ENCODE measurements at regions not wholly inside any gene's neighbourhood (a gene's known extent, or its start where the extent isn't known, plus 50 kb on each side); places are given as distances from the start of the nearest gene placed in this dataset.

DNA sequence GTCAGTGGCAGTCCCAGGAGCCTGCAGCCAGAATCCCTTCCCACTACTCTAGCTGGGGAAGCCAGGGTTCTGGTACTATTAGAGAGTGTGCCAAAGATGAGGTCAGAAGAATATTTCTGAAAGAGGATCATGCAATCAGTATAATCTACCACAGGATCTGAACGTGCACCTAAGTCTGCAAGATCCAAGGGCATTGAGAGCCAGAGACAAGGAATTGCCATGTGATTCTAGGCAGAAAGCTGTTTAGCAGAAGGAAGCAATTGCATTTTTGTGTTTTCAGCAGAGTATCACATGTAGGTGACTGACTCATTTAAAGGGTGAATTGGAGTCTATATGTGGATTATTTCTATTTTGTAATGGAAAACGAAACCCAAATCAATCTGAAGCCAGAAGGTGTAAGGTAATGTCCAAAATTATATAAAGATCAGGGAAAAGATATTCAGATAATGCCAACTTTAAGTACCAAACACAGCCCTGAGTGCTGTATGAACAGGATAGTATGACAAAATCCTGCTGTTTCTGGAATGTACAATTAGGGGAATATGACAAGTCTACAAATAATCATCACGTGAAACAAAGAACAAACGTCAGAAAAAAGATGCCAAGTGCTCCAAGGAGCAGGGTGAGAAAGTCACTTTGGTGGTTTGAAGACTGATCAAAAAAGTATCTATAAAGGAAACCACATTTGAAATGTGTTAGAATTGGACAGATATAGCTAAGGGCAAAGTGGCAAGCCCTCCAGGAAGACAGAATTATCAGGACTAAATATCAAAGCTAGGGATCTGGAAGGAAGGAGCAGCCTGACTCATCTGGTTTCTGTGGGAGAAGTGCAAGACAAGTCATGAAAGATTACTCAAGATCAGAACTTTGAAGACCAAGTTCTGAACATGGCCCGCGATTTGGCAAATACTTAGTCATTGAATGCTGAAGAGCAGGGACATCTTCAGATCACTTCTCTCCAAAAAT is 1036.6 kb downstream of the NTRK3 start:
- no peak overlapping the region for H2BK15ac ChIP-seq (ENCODE audit: low read depth, low read length)
- H3K9me3 ChIP-seq (ENCODE audit: control insufficient read depth, insufficient read depth, low read length) = peaks cover 13% of the 10 kb centered on the region
- H2AFZ ChIP-seq (replicated peaks; ENCODE audit: low read length, poor library complexity) = no peak overlapping the region
- H4K91ac ChIP-seq (ENCODE audit: insufficient read depth, low read depth, low read length) = no peak overlapping the region
- H3K4me1 ChIP-seq (ENCODE audit: control insufficient read depth, insufficient read depth, low read length) = no peaks in the 10 kb centered on the region
- no CpG with 5 or more reads among the region's 6 CpGs for WGBS, 2 experiments (ENCODE audit: extremely low coverage in 2 of 2, insufficient read length in 1 of 2)
- ChIA-PET CTCF (no interaction called here), POLR2A (ENCODE audit: unreplicated experiment) (no interaction called here)
- in situ Hi-C loops (cut with MboI; ENCODE audit: low sequenced_read_pairs) = no loop called here
- H3K56ac ChIP-seq (ENCODE audit: extremely low read depth, insufficient read depth, low read length) = no peak overlapping the region
- H3K18ac ChIP-seq (ENCODE audit: low read depth, low read length) = no peak overlapping the region
- H3K4me3 ChIP-seq (ENCODE audit: insufficient read depth, low read depth, low read length) = no peak overlapping the region
- H3K27ac ChIP-seq (ENCODE audit: insufficient read depth, low read length) = no peak overlapping the region
- H2BK5ac ChIP-seq (ENCODE audit: low read depth, low read length, poor library complexity, severe bottlenecking) = no peak overlapping the region
- H3K36me3 ChIP-seq (ENCODE audit: control insufficient read depth, insufficient read depth, low read length) = no peaks in the 10 kb centered on the region
- intact Hi-C loops (cut with micrococcal nuclease) = no loop called here
- H3K79me1 ChIP-seq (ENCODE audit: low read depth in 1 of 2, low read length in 2 of 2) = no peaks in the 10 kb centered on the region
- no peaks in the 10 kb centered on the region for H3K9me1 ChIP-seq (ENCODE audit: insufficient read depth, low read length)
- no peak overlapping the region for H2AK5ac ChIP-seq (ENCODE audit: low read depth, low read length)
- no peak overlapping the region for H4K5ac ChIP-seq (ENCODE audit: low read depth, low read length)
- H3K14ac ChIP-seq (replicated peaks; ENCODE audit: low read depth, low read length) = no peak overlapping the region
- no peak overlapping the region for H2BK120ac ChIP-seq (ENCODE audit: low read depth, low read length)
- no peak for ATAC-seq (ENCODE audit: low read depth)
- H2AK9ac ChIP-seq (replicated peaks; ENCODE audit: low read depth, low read length, poor library complexity) = no peak overlapping the region
- no peak overlapping the region for H4K8ac ChIP-seq (ENCODE audit: low read depth in 2 of 2, low read length in 2 of 2)
- H3K23ac ChIP-seq (ENCODE audit: low read depth, low read length) = no peak overlapping the region
- H4K20me1 ChIP-seq (ENCODE audit: insufficient read depth, low read length) = no peaks in the 10 kb centered on the region
- no peak overlapping the region for H2BK20ac ChIP-seq (ENCODE audit: low read depth, low read length)
- dilution Hi-C loops (cut with HindIII; ENCODE audit: low sequenced_read_pairs, unreplicated experiment) = no loop called here
- BruUV-seq (replicated peaks) = no TSS peak
- no peak for DNase-seq
- H3K27me3 ChIP-seq (ENCODE audit: control insufficient read depth, insufficient read depth, low read length) = no peaks in the 10 kb centered on the region
- H3K9ac ChIP-seq (ENCODE audit: low read depth, low read length) = no peak overlapping the region
- H3K4me2 ChIP-seq (ENCODE audit: low read depth, low read length) = no peak overlapping the region
- H3K4ac ChIP-seq (ENCODE audit: low read depth, low read length) = no peak overlapping the region
- TF ChIP-seq MAFK (IDR thresholded peaks at IDR 0.05; ENCODE audit: low read depth, low read length) (no peak), MXI1 (IDR thresholded peaks at IDR 0.05; ENCODE audit: borderline replicate concordance, low read depth, low read length) (no peak), MAZ (IDR thresholded peaks at IDR 0.05; ENCODE audit: borderline replicate concordance, low read depth, low read length) (no peak), CHD1 (IDR thresholded peaks at IDR 0.05; ENCODE audit: low read depth, low read length) (no peak), CEBPB (IDR thresholded peaks at IDR 0.05; ENCODE audit: low read depth, low read length) (no peak), RCOR1 (IDR thresholded peaks at IDR 0.05; ENCODE audit: insufficient replicate concordance, low read length) (no peak), ELK1 (IDR thresholded peaks at IDR 0.05; ENCODE audit: borderline replicate concordance, low read depth, low read length) (no peak), NFE2L2 (IDR thresholded peaks at IDR 0.05; ENCODE audit: low read depth, low read length) (no peak), POLR2A (IDR thresholded peaks at IDR 0.05; ENCODE audit: low read depth, low read length) (no peak), RAD21 (IDR thresholded peaks at IDR 0.05; ENCODE audit: low read length) (no peak), RFX5 (IDR thresholded peaks at IDR 0.05; ENCODE audit: low read depth, low read length) (no peak), SMC3 (IDR thresholded peaks at IDR 0.05; ENCODE audit: low read depth, low read length) (no peak), CTCF (conservative IDR thresholded peaks at IDR 0.05; ENCODE audit: low read depth, low read length) (no peak), BHLHE40 (IDR thresholded peaks at IDR 0.05; ENCODE audit: low read depth, low read length) (no peak)
- TF ChIP-seq, protein P1, sequence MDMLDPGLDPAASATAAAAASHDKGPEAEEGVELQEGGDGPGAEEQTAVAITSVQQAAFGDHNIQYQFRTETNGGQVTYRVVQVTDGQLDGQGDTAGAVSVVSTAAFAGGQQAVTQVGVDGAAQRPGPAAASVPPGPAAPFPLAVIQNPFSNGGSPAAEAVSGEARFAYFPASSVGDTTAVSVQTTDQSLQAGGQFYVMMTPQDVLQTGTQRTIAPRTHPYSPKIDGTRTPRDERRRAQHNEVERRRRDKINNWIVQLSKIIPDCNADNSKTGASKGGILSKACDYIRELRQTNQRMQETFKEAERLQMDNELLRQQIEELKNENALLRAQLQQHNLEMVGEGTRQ (IDR thresholded peaks at IDR 0.05; ENCODE audit: low read depth, low read length) = no peak
